GM12864 (cell line): ENCODE measurements at regions not wholly inside any gene's neighbourhood (a gene's known extent, or its start where the extent isn't known, plus 50 kb on each side); places are given as distances from the start of the nearest gene placed in this dataset.

Experiments used
- DNase-seq: peaks from one replicate; pipeline ENCODE4 v3.0.0-alpha.2; 2011; ENCODE audit warnings: low read depth
- H3K4me3 ChIP-seq: 2 replicates; pipeline ENCODE4 v1.5.1; 2011; ENCODE audit warnings: mild to moderate bottlenecking, low read depth, low read length, control low read depth
- CTCF ChIP-seq: IDR thresholded peaks from 2 replicates; pipeline ENCODE4 v1.5.1; 2011; ENCODE audit warnings: low read depth, mild to moderate bottlenecking, moderate library complexity, low read length, control low read depth, inconsistent platforms; ENCODE audit errors: missing control alignments

GRCh38 chr4:123312116-123312515 lies 84.5 kb upstream of the SPRY1 start:
- no peak for TF ChIP-seq CTCF
- no peak overlapping the region for H3K4me3 ChIP-seq
- DNase-seq = no peak

GRCh38 chr4:123312951-123313592 lies 83.5 kb upstream of the SPRY1 start:
- no peak for DNase-seq
- TF ChIP-seq CTCF = no peak
- no peak overlapping the region for H3K4me3 ChIP-seq

GRCh38 chr4:123315617-123316016 lies 81.0 kb upstream of the SPRY1 start:
- no peak for DNase-seq
- H3K4me3 ChIP-seq = no peak overlapping the region
- no peak for TF ChIP-seq CTCF

DNA sequence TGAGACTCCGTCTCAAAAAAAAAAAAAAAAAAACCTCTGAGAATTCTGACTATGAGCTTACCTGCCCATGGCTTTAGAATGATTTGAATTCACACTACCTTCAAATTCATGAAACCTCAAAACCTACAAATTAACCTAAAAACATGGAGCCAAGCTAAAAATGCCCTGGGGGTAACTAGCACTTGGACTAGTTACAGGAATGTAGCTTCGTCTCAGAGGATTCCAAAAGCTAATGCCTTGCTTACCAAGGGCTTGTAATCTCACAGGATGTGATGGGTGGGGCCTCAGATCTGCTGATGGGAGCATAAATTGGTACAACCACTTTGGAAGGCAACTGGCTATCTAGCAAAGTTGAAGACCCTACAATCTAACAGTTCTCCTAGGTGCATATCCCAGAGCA lies 79.4 kb upstream of the SPRY1 start:
- DNase-seq = no peak
- H3K4me3 ChIP-seq = no peak overlapping the region
- TF ChIP-seq CTCF = no peak

- no peak for TF ChIP-seq CTCF
- no peak for DNase-seq
- H3K4me3 ChIP-seq = no peak overlapping the region
These were observed 77.0 kb upstream of the SPRY1 start for GRCh38 chr4:123319639-123320038.

GRCh38 chr4:123323998-123324397 lies 72.6 kb upstream of the SPRY1 start:
- TF ChIP-seq CTCF = no peak
- DNase-seq = no peak
- no peak overlapping the region for H3K4me3 ChIP-seq

- no peak overlapping the region for H3K4me3 ChIP-seq
- TF ChIP-seq CTCF = no peak
- peak; percentile 89 for DNase-seq
These were observed 71.3 kb upstream of the SPRY1 start for GRCh38 chr4:123325241-123325681.
